ENCODE measurements at regions not wholly inside any gene's neighbourhood (a gene's known extent, or its start where the extent isn't known, plus 50 kb on each side); places are given as distances from the start of the nearest gene placed in this dataset.

GRCh38 chr4:11512871-11513270, 84.2 kb upstream of the HS3ST1 start:
- H3K36me3 Mint-ChIP-seq (ENCODE audit: low read depth), result no peaks in the 10 kb centered on the region
- DNase-seq, result no peak
- H3K4me3 Mint-ChIP-seq, result no peak overlapping the region
- peaks cover 30% of the 10 kb centered on the region for H3K4me1 Mint-ChIP-seq
- H3K36me3 ChIP-seq (ENCODE audit: control insufficient read depth, insufficient read depth, low read length), result no peaks in the 10 kb centered on the region
- H3K27me3 ChIP-seq (ENCODE audit: control insufficient read depth, insufficient read depth, low read length, poor library complexity, severe bottlenecking), result no peaks in the 10 kb centered on the region
- no peak overlapping the region for H3K4me3 ChIP-seq (ENCODE audit: low read length)
- TF ChIP-seq CTCF (conservative IDR thresholded peaks at IDR 0.05), result no peak
- 84% methylated on average over 1 of the region's 1 CpG; no CpG with 5 or more reads in 1 of the 2 experiments for WGBS, 2 experiments (ENCODE audit: insufficient coverage in 1 of 2, insufficient read length in 1 of 2)
- no peaks in the 10 kb centered on the region for H3K9me3 ChIP-seq (ENCODE audit: control insufficient read depth, low read length)
- H3K9me3 Mint-ChIP-seq, result no peaks in the 10 kb centered on the region
- no peak overlapping the region for H3K9ac ChIP-seq (ENCODE audit: extremely low read depth, low read length, poor library complexity, severe bottlenecking)
- H3K27me3 Mint-ChIP-seq (ENCODE audit: insufficient read depth), result peaks cover 27% of the 10 kb centered on the region
- no peak overlapping the region for H3K27ac ChIP-seq (ENCODE audit: low read depth, low read length)
- H3K4me1 ChIP-seq (ENCODE audit: control insufficient read depth, insufficient read depth, low read length), result peaks cover 7% of the 10 kb centered on the region
- H3K27ac Mint-ChIP-seq, result no peak overlapping the region

GRCh38 chr4:11511321-11511720, 82.6 kb upstream of the HS3ST1 start:
- Histone ChIP-seq H3K9ac (ENCODE audit: extremely low read depth, low read length, poor library complexity, severe bottlenecking) (no peak overlapping the region), H3K36me3 (ENCODE audit: control insufficient read depth, insufficient read depth, low read length) (no peaks in the 10 kb centered on the region), H3K9me3 (ENCODE audit: control insufficient read depth, low read length) (no peaks in the 10 kb centered on the region), H3K27me3 (ENCODE audit: control insufficient read depth, insufficient read depth, low read length, poor library complexity, severe bottlenecking) (no peaks in the 10 kb centered on the region), H3K4me1 (ENCODE audit: control insufficient read depth, insufficient read depth, low read length) (peaks cover 7% of the 10 kb centered on the region), H3K27ac (ENCODE audit: low read depth, low read length) (no peak overlapping the region), H3K4me3 (ENCODE audit: low read length) (no peak overlapping the region)
- Mint-ChIP-seq H3K36me3 (ENCODE audit: low read depth) (no peaks in the 10 kb centered on the region), H3K9me3 (no peaks in the 10 kb centered on the region), H3K4me3 (no peak overlapping the region), H3K27ac (no peak overlapping the region), H3K4me1 (peaks cover 30% of the 10 kb centered on the region), H3K27me3 (ENCODE audit: insufficient read depth) (peaks cover 23% of the 10 kb centered on the region)
- WGBS, 2 experiments (ENCODE audit: insufficient coverage in 1 of 2, insufficient read length in 1 of 2), result 71% methylated on average over 3 of the region's 3 CpGs; no CpG with 5 or more reads in 1 of the 2 experiments
- DNase-seq, result no peak
- TF ChIP-seq CTCF (conservative IDR thresholded peaks at IDR 0.05), result no peak

GRCh38 chr4:11507920-11508319, 79.2 kb upstream of the HS3ST1 start:
- H3K27ac Mint-ChIP-seq, result no peak overlapping the region
- no peak for DNase-seq
- no peaks in the 10 kb centered on the region for H3K9me3 Mint-ChIP-seq
- peaks cover 7% of the 10 kb centered on the region for H3K4me1 ChIP-seq (ENCODE audit: control insufficient read depth, insufficient read depth, low read length)
- H3K9me3 ChIP-seq (ENCODE audit: control insufficient read depth, low read length), result no peaks in the 10 kb centered on the region
- H3K27me3 ChIP-seq (ENCODE audit: control insufficient read depth, insufficient read depth, low read length, poor library complexity, severe bottlenecking), result no peaks in the 10 kb centered on the region
- peaks cover 14% of the 10 kb centered on the region for H3K27me3 Mint-ChIP-seq (ENCODE audit: insufficient read depth)
- peaks cover 16% of the 10 kb centered on the region for H3K4me1 Mint-ChIP-seq
- no peak overlapping the region for H3K4me3 ChIP-seq (ENCODE audit: low read length)
- H3K9ac ChIP-seq (ENCODE audit: extremely low read depth, low read length, poor library complexity, severe bottlenecking), result no peak overlapping the region
- H3K27ac ChIP-seq (ENCODE audit: low read depth, low read length), result no peak overlapping the region
- no peak for TF ChIP-seq CTCF (conservative IDR thresholded peaks at IDR 0.05)
- H3K36me3 ChIP-seq (ENCODE audit: control insufficient read depth, insufficient read depth, low read length), result no peaks in the 10 kb centered on the region
- no peak overlapping the region for H3K4me3 Mint-ChIP-seq
- 60 to 93% methylated on average over 2 to 3 of the region's 3 CpGs for WGBS, 2 experiments (ENCODE audit: insufficient coverage in 1 of 2, insufficient read length in 1 of 2)
- no peaks in the 10 kb centered on the region for H3K36me3 Mint-ChIP-seq (ENCODE audit: low read depth)
